ENCODE measurements at regions not wholly inside any gene's neighbourhood (a gene's known extent, or its start where the extent isn't known, plus 50 kb on each side); places are given as distances from the start of the nearest gene placed in this dataset.

DNA sequence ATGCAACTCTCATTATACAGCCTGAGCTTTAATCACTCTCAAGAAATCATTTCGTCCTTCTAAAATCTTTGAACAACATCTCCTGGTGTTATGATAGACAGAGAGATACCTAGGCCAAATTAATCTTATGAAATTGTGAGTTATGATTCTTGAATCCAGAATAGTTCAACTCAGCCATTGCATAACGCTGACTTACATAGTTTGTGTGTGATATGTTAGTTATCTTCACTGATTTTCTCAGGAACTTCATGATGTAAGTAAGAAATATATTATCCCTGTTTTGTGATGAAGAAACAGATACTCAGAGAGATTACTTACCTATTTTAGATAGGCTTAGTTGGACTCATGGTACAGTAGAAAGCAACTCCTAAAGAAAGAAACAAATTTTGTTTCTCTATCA lies 684.4 kb downstream of the ZEB2 start:
- Histone ChIP-seq H3K36me3 (no peaks in the 10 kb centered on the region), H3K27ac (no peak overlapping the region), H3K9me3 (ENCODE audit: severe bottlenecking) (no peaks in the 10 kb centered on the region), H3K27me3 (ENCODE audit: insufficient read depth, low read depth, severe bottlenecking) (no peaks in the 10 kb centered on the region), H3K4me3 (ENCODE audit: low read depth, low read length) (no peak overlapping the region)
- DNase-seq, result no peak
- TF ChIP-seq CTCF (IDR thresholded peaks at IDR 0.05; ENCODE audit: low read depth, low read length), result no peak

DNA sequence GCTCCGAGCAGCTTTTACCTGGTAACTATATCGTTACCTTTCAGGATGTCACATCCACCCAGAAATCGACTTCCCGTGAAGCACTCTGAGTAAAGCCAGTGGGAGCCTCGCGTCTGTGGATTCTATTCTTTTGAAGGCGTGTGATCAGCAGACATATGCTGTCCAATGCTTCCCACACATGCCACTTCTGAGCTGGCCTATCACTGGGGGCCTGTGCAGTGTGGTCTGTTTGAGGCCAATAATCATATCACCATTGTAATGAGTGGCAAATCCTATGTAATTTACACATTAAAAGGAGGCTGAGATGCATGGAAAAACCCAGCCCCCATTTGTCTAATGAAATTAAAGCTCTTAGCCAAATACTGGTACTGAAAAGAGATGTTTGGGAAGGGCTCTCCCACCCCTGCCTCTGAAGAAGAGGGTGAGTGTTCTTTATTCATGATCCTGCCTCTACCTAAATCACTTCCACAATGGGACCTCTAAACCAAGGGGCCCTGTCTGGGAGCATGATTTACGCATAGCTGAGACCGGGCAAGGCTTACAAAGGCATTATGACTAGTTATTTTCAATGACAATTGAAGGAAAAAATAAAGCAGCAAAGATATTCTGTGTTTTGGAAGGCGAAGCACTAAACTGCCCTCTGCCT lies 686.8 kb downstream of the ZEB2 start:
- H3K27me3 ChIP-seq (ENCODE audit: insufficient read depth, low read depth, severe bottlenecking), result no peaks in the 10 kb centered on the region
- no peaks in the 10 kb centered on the region for H3K36me3 ChIP-seq
- H3K4me3 ChIP-seq (ENCODE audit: low read depth, low read length), result no peak overlapping the region
- H3K27ac ChIP-seq, result no peak overlapping the region
- no peak for TF ChIP-seq CTCF (IDR thresholded peaks at IDR 0.05; ENCODE audit: low read depth, low read length)
- H3K9me3 ChIP-seq (ENCODE audit: severe bottlenecking), result no peaks in the 10 kb centered on the region
- DNase-seq, result no peak

DNA sequence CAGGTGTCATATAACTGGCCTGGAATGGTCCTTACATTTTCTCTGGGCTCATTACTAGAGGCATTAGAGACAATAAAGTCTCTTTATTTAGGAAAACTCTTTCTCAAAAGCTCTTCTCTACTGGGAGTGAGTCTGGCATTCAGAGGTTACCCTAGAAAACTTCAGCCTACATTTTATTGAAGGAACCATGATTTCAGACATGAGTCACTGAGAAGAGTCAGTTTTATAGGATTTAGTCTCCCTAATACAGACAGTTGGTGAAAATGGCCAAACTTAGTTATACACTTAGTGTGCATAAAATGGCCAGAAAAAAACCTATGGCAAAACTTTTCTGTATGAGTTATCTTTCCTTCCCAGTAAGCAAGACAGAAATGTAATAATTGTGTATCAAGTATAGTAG lies 689.4 kb downstream of the ZEB2 start:
- Histone ChIP-seq H3K27me3 (ENCODE audit: insufficient read depth, low read depth, severe bottlenecking) (no peaks in the 10 kb centered on the region), H3K4me3 (ENCODE audit: low read depth, low read length) (no peak overlapping the region), H3K36me3 (no peaks in the 10 kb centered on the region), H3K27ac (no peak overlapping the region), H3K9me3 (ENCODE audit: severe bottlenecking) (no peaks in the 10 kb centered on the region)
- DNase-seq, result no peak
- TF ChIP-seq CTCF (IDR thresholded peaks at IDR 0.05; ENCODE audit: low read depth, low read length), result no peak

GRCh38 chr2:143828763-143829537 lies 691.0 kb downstream of the ZEB2 start:
- DNase-seq, result no peak
- TF ChIP-seq CTCF (IDR thresholded peaks at IDR 0.05; ENCODE audit: low read depth, low read length), result no peak
- no peaks in the 10 kb centered on the region for H3K36me3 ChIP-seq
- no peaks in the 10 kb centered on the region for H3K9me3 ChIP-seq (ENCODE audit: severe bottlenecking)
- no peak overlapping the region for H3K4me3 ChIP-seq (ENCODE audit: low read depth, low read length)
- no peak overlapping the region for H3K27ac ChIP-seq
- no peaks in the 10 kb centered on the region for H3K27me3 ChIP-seq (ENCODE audit: insufficient read depth, low read depth, severe bottlenecking)

DNA sequence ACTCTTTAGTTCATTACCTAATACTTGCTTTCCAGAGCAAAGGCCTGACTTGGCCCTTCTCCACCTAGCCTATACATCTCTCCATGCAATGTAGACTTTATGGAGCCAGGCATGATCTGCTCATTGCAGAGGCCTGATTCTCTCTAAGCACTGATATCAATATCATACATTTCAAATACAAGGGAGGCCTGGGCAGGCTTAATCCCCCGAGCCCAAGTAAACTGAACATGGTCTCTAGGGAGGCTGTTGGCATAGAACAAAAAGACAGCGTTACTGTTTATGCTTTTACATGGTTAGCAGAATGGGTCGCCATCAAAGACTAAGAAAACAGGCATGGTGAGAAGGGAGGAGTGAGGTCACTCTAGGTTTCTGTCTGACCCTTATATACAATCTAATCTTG lies 695.1 kb downstream of the ZEB2 start:
- Histone ChIP-seq H3K9me3 (ENCODE audit: severe bottlenecking) (no peaks in the 10 kb centered on the region), H3K27ac (no peak overlapping the region), H3K36me3 (no peaks in the 10 kb centered on the region), H3K27me3 (ENCODE audit: insufficient read depth, low read depth, severe bottlenecking) (no peaks in the 10 kb centered on the region), H3K4me3 (ENCODE audit: low read depth, low read length) (no peak overlapping the region)
- DNase-seq, result no peak
- TF ChIP-seq CTCF (IDR thresholded peaks at IDR 0.05; ENCODE audit: low read depth, low read length), result no peak

All from WERI-Rb-1 (cell line).